ENCODE measurements at regions not wholly inside any gene's neighbourhood (a gene's known extent, or its start where the extent isn't known, plus 50 kb on each side); places are given as distances from the start of the nearest gene placed in this dataset.

- DNase-seq (ENCODE audit: low read depth), result no peak
Observed at GRCh38 chr1:48055876-48056764, 58.9 kb upstream of the TRABD2B start.

GRCh38 chr1:48054232-48054631 is 57.0 kb upstream of the TRABD2B start:
- DNase-seq (ENCODE audit: low read depth), result no peak

GRCh38 chr1:48052923-48053291 is 55.7 kb upstream of the TRABD2B start:
- DNase-seq (ENCODE audit: low read depth), result no peak

DNA sequence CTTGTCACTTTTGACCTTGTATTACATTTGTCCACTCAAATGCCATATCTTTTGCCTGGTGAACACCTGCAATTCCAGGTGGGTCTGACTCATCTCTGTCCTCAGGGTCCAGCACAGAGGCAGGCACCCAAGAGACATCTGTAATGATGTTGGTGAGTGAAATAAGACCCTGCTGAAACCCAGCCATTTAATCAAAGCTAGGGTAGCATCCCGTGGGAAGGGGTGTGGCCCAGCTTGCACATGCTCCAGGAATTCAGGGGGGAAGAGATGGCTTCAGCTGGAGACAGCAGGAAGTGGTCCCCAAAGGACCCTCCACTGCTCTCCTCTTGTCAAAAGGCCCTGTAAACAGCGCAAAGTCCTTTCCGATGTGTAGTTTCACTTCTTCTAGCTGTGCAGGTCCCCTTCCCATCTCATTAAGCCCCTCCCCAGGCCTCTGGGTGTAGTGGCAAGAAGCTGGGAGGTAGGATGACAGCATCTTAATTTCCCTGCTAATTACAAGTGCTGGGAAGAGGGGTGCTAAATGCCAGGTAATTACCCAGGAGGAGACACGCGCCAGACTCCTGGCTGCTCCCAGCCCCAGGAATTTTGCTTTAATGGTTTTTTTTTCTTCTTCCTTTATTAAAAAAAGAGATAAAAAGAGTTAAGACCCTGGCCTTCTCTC is 54.4 kb upstream of the TRABD2B start:
- no peak for DNase-seq (ENCODE audit: low read depth)

DNA sequence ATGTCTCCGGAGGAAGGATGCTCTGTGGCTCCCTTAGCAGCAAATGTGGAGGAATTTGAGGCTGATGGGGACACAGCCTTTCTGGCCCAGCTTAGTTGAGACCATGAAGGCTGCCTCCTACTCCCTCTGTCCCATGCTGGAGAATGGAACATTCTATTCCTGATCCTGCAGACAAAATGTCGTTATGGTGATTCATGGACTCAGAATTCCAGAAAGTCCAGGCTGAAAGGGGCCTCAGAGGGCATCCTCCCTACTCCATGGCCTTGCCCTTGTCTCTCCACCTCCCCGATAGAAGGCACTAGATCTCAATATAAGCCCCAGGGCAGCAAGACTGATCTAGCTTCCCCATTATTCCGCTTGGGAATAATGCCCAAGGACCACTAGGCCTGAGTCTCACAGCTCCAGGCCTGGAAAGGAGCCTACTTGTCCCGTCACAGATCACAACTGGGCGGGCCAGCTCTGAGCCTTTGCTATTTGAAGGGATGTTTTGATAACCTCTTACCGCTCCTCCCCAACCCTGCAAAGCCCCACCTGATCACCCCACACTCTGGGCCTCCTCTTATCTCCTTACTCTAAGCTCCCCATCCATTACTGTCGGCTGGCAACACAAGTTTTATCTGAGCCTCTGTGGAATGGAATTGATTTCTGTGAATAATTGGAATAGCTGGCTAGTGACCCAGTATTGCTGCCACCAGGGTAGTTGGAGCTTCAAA is 52.8 kb upstream of the TRABD2B start:
- no peak for DNase-seq (ENCODE audit: low read depth)

GRCh38 chr1:48048980-48049379 is 51.8 kb upstream of the TRABD2B start:
- no peak for DNase-seq (ENCODE audit: low read depth)

DNA sequence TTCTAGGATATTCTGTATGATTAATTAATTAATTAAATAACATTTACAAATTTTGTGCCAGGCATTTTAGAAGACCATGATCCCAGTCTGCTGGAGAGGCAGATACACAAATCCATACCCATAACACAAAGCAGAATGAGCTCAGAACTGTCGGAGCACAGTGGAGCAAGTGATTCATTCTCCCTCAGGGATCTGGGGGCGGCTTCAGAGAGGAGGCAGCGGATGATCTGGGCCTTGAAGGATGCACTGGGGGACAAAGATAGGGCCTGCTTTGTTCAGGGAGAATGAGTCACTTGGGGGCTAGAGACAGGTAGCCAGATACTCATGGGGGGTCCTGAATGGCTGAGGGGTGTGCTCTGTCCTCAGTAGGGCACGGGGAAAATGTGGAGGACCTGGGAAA is 50.9 kb upstream of the TRABD2B start:
- no peak for DNase-seq (ENCODE audit: low read depth)

DNA sequence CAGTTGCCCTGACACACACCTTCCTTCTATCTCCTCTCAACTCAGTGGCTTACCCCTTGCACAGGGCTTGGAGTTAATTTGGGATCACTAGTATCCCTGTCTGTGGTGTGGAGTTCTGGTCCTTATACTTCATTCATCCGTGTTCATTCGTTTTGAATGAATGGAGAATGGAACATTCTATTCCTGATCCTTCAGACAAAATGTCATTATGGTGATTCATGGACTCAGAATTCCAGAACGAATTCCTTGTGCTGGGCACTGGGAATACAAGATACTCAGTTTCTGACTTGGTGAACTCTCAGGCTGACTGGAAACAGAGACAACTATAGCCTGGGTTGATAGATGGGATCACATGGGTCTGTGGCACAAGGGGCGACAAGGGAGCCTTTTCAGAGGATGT is 49.9 kb upstream of the TRABD2B start:
- no peak for DNase-seq (ENCODE audit: low read depth)

Measured in M059J (cell line).